ENCODE measurements at regions not wholly inside any gene's neighbourhood (a gene's known extent, or its start where the extent isn't known, plus 50 kb on each side); places are given as distances from the start of the nearest gene placed in this dataset.
"Not testable (repeated sequence)": the region's sequence is repeated elsewhere in the genome, so short reads cannot be mapped to it uniquely, and the experiment has no call there.

GRCh38 chr6:11450037-11450436, 87.5 kb upstream of the TMEM170B start:
- DNase-seq = no peak

DNA sequence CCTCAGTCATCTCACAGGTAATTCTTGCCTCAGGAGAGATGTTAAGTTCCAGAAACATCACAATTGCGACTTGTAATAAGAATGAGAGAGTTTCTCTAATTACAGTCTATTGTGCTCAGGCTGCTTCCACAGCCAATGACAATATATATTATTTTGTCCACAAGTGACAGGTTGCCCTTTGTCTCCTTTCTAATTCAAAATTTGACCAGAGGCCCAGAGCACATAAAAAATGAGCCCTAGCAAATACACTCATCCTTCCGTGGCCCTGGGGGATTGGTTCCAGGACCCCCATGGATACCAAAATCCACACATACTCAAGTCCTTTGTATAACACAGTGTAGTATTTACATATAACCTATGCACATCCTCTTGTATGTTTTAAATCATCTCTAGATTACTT, 88.1 kb upstream of the TMEM170B start:
- DNase-seq = no peak

DNA sequence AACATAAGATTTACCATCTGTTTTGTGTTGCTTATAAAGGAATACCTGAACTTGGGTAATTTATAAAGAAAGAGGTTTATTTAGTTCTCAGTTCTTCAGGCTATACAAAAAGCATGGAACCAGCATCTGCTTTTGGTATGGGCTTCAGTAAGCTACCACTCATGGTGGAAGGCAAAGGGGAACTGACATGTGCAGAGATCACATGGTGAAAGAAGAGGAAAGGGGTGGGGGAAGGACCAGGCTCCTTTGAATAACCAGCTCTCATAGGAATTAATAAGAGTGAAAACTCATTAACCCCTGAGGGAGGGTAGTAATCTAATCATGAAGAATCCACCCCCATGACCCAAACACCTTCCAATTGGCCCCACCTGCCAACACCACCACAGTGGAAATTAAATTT, 89.5 kb upstream of the TMEM170B start:
- no peak for DNase-seq

DNA sequence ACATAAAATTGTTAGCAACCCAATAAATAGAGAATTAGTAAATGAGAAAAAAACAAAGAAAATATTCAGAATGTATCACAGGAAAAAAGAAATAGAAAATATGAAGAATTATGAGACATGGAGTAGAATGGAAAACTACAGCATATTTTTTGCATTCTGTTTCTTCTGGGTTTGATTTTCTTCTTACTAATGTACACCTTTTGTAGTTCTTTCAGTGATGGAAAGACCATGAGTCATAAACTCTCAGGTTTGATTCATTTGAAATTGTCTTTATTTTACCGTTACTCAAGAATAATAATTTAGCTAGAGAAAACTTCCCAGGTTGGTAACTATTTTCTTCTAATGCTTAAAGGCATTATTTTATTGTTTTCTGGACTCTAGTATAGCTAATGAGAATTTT, 90.3 kb upstream of the TMEM170B start:
- no peak for DNase-seq

DNA sequence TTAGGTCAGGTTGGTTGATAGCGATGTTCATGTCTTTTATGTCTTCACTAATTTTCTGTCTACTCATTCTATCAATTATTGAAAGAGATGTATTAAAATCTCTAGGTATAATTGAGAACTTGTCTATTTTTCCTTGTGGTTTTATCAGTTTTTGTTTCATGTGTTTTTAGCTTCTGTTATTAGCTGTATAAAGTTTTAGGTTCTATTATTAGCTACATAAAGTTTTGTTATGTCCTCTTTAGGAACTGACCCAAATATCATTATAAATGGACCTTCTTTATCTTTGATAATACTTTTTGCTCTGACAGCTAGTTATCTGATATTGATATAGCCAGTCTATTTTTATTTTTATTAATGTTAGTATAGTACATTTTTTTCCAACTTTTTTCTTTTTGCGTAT, 92.4 kb upstream of the TMEM170B start:
- DNase-seq = no peak

DNA sequence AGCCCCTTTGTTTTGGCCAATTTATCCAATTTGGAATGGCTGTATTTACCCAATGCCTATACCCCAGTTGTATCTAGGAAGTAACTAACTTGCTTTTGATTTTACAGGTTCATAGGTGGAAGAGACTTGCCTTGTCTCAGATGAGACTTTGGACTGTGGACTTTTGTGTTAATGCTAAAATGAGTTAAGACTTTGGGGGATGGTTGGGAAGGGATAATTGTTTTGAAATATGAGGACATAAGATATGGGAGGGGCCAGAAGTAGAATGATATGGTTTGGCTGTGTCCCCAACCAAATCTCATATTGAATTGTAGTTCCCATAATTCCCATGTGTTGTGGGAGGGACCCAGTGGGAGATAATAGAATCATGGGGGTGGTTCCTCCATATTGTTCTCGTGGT, 94.4 kb upstream of the TMEM170B start:
- DNase-seq = not testable (repeated sequence)

DNA sequence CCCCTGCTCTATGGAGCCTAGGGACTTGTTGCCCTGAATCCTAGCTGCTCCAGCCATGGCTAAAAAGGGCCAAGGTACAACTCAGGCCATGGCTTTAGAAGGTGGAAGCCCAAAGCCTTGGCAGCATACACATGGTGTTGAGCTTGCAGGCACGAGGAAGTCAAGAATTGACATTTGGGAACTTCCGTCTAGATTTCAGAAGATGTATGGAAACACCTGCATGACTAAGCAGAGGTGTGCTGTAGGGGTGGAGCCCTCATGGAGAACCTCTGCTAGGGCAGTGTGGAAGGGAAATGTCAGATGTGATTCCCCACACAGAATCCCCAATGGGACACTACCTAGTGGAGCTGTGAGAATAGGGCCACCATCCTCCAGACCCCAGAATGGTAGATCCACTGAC, 95.1 kb upstream of the TMEM170B start:
- DNase-seq = no peak

DNA sequence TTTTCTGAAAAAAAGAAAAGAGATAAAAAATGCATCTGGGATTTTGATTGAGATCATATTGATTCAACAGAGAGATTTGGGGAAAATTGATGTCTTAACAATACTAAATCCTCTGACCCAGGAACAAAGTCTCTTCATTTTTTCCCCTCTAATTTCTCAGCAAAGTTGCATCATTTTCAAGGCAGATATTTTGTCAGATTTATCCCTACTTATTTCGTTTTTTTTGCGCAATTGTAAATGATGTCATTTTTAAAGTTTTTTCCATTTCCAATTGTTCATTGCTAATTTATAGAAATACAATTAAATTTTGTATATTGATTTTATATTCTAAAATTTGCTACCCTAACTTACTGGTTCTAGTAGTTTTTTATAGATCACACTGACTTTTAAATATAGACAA, 97.7 kb upstream of the TMEM170B start:
- no peak for DNase-seq

DNA sequence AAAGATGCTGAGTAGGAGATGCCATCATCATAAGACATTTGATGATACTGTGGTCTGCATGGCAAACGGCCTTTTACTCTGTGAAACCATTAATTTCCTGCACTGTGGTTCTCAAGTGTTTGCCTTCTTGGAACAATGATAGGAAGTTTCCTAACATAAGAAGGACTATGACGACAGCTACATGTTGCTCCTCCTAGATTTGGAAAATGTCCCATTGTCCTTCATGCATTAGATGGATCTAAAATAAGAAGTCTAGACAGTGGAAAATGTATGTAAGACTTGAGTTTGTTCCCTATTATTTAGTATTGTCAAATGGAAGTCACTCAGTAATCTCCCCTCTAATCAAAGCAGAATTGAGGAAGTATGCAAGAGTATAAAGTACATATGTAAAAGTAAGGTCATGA, 98.5 kb upstream of the TMEM170B start:
- DNase-seq = no peak

- DNase-seq = no peak
Measured at GRCh38 chr6:11437824-11438459, 99.6 kb upstream of the TMEM170B start.

DNA sequence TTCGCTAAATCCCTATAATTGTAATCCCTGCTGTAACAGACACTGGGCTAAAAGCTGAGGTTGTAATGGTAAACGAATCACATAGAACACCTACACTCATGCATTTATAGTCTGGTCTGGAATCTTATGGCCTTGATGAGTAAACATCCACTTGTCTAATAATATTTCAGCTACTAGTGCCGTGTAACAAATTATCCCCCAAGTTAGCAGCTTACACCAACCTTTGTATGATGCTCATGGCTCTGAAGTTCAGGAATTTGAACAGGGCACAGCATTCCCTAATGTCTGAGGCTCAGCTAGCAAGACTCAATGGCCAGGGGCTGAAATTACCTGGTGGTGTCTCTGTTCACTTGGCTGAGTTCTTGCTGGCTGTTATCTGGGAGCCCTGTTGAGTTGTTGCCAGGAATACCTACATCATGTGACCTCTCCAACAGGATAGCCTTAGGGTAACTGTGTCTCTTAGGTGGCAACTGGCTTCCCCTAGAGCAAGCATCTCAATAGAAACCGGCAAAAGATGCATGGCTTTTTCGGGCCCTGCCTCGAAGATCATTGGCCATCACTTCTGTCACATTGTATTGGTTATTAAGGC, 100.9 kb upstream of the TMEM170B start:
- no peak for DNase-seq

DNA sequence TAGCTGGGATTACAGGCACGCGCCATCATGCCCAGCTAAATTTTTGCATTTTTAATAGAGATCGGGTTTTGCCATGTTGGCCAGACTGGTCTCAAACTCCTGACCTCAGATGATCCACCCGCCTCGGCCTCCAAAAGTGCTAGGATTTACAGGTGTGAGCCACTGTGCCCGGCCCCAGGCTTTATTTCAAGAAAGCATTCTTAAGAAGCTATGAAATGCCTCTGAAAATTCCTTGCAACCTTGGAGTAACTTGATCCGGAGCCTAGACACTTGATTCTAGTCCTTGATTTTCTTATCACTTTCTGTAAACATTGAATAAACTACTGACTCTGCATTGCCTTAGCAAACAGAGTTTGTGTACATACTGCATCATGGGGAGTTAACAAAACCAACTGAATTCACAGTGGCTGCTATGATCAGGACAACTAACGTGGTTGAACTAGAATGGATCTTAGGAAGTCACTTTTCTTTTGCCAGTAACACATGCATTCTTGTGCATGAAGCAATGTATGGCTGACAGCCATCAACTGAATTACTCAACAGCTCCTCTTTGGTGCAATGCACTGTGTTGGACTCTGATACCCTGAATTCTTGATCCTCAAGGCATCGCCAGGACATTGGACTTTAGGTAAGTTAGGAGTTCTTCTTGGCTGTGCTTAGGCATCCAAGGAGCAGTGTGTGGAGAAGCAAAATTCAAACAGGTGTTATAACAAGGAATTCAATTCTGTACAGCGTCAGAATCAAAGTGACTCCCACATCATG, 102.8 kb upstream of the TMEM170B start:
- DNase-seq = no peak

- DNase-seq = no peak
Measured at GRCh38 chr6:11433860-11434259, 103.7 kb upstream of the TMEM170B start.

- DNase-seq = no peak
Measured at GRCh38 chr6:11432713-11433450, 104.7 kb upstream of the TMEM170B start.

- DNase-seq = no peak
Measured at GRCh38 chr6:11432091-11432490, 105.5 kb upstream of the TMEM170B start.

DNA sequence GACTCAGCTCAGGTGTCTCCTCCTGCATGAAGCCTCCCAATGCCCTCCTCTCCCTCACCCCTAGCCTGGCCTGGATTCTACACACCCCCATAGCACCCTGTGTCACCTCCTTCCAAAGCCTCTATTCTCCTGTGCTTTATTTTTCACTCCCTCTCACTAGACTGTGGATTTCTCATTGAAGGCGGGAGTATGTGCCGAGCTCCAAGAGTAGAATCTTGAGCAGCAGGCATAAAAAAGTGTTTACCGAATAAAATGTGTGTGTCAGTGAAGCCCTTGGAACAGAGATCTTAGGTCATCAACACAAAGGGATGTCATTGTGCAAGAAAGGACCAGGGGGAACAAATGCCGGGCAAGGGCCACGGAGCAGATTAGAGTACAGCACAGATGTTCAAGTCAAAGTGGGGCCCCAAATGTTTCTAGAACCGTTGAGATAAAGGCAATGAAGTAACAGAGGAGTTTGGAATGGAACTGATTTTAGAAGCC, 106.1 kb upstream of the TMEM170B start:
- no peak for DNase-seq

GRCh38 chr6:11430036-11430435, 107.5 kb upstream of the TMEM170B start:
- DNase-seq = no peak

- DNase-seq = no peak
Measured at GRCh38 chr6:11429577-11429976, 108.0 kb upstream of the TMEM170B start.

GRCh38 chr6:11428895-11429294, 108.7 kb upstream of the TMEM170B start:
- DNase-seq = no peak

GRCh38 chr6:11428371-11428770, 109.2 kb upstream of the TMEM170B start:
- DNase-seq = no peak

GRCh38 chr6:11427723-11428245, 109.8 kb upstream of the TMEM170B start:
- DNase-seq = no peak

- no peak for DNase-seq
Measured at GRCh38 chr6:11427091-11427722, 110.3 kb upstream of the TMEM170B start.

DNA sequence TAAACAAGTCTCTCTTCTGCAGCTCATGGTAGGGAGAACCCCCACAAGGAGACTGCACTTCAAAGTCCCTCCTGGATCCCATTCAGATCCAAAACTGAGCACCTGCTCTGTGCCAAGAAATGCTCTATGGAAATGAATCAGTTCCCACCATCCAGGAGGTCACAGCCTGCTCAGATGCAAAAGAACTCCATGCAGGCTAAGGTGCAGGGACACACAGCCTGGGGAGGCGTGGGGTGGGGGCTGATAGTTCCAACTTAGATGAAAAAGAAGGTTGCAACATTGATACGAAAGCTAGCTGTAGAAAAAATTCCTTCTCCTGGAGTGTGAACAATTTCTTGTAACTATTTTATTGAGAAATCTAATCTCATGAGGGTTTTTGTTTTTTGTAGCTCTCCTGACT, 111.0 kb upstream of the TMEM170B start:
- no peak for DNase-seq
